Fibroblast of pulmonary artery (primary cell): ENCODE measurements at regions not wholly inside any gene's neighbourhood (a gene's known extent, or its start where the extent isn't known, plus 50 kb on each side); places are given as distances from the start of the nearest gene placed in this dataset.
A peak's percentile ranks its signal among the peaks of the same experiment; 100 is the strongest.
"Not testable (repeated sequence)": the region's sequence is repeated elsewhere in the genome, so short reads cannot be mapped to it uniquely, and the experiment has no call there.

Experiments used
- DNase-seq: peaks from one replicate; pipeline ENCODE4 v3.0.0-alpha.2; 2010; ENCODE audit warnings: low read depth
- H3K4me3 ChIP-seq: replicated peaks from 2 replicates; pipeline ENCODE4 v1.5.1; 2011; ENCODE audit warnings: low read depth, mild to moderate bottlenecking, control low read depth, low read length, moderate library complexity
- TF ChIP-seq, protein P1 (sequence below): IDR thresholded peaks from 2 replicates; pipeline ENCODE4 v1.5.1; 2011; ENCODE audit warnings: mild to moderate bottlenecking, control low read depth, low read length, inconsistent platforms; ENCODE audit errors: missing control alignments

DNA sequence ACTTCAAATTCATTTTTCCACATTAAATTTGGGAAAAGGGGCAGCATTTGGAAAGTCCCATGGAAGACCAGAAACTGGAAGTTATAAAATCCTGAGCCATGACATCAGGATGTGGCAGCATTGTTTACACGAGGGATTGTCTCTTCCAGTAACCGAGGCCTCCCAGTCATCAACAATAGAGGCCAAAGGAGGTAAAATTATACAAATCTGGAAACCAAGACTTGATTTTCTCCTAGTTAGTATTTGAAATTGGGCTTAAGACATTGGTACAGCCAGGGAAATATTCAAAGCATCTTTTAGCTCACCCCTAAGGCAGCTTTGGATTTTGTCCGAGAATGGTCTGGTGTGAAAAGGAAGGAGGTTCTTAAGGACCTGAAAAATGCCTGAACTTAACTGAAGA is 251.6 kb upstream of the FOXF1 start:
- H3K4me3 ChIP-seq = no peak overlapping the region
- no peak for DNase-seq
- TF ChIP-seq, protein P1, sequence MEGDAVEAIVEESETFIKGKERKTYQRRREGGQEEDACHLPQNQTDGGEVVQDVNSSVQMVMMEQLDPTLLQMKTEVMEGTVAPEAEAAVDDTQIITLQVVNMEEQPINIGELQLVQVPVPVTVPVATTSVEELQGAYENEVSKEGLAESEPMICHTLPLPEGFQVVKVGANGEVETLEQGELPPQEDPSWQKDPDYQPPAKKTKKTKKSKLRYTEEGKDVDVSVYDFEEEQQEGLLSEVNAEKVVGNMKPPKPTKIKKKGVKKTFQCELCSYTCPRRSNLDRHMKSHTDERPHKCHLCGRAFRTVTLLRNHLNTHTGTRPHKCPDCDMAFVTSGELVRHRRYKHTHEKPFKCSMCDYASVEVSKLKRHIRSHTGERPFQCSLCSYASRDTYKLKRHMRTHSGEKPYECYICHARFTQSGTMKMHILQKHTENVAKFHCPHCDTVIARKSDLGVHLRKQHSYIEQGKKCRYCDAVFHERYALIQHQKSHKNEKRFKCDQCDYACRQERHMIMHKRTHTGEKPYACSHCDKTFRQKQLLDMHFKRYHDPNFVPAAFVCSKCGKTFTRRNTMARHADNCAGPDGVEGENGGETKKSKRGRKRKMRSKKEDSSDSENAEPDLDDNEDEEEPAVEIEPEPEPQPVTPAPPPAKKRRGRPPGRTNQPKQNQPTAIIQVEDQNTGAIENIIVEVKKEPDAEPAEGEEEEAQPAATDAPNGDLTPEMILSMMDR = no peak

DNA sequence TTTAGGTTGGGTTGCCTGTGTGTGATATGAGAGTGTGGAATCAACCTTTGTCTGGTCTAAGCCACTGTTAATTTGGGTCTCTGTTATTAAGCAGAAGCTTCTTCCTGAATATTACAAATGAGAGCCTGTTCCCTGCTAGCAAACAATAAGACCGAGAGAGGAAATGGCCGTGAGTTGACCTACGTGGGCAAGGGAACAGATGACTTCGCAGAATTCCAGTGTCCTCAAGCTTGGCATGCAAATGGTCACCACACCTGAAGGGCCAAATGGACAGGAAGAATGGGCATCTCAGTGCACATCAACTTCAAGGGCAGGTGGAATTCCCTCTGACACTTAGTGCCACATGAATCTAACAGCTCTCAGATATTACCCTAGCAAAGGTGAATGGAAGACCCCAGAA is 250.8 kb upstream of the FOXF1 start:
- TF ChIP-seq, protein P1 = no peak
- H3K4me3 ChIP-seq = no peak overlapping the region

DNA sequence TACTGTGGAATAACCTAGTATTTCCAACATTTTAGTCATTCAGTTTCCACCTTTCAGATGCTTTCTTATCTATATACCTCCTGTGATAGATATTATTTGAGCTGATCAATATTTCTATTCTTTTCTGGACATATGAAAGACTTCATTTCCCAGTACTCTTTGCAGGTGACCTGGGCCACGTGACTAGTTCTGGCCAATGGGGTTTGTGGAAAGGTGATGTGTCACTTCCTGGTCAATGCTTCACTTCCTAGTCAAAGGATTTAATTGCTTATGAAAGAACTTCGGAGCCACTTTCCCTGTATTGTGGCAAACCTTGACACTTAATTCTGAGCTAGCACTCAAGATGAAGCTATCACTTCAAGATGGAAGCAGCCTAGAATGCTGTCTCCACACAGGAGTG is 248.9 kb upstream of the FOXF1 start:
- no peak overlapping the region for H3K4me3 ChIP-seq
- TF ChIP-seq, protein P1 = no peak
- peak; percentile 23 for DNase-seq

More for the DNA sequence above, 250.8 kb upstream of the FOXF1 start:
- DNase-seq = no peak

DNA sequence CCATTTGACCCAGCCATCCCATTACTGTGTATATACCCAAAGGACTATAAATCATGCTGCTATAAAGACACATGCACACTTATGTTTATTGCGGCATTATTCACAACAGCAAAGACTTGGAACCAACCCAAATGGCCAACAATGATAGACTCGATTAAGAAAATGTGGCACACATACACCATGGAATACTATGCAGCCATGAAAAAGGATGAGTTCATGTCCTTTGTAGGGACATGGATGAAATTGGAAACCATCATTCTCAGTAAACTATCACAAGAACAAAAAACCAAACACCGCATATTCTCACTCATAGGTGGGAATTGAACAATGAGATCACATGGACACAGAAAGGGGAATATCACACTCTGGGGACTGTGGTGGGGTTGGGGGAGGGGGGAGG is 242.7 kb upstream of the FOXF1 start:
- not testable (repeated sequence) for H3K4me3 ChIP-seq, DNase-seq

DNA sequence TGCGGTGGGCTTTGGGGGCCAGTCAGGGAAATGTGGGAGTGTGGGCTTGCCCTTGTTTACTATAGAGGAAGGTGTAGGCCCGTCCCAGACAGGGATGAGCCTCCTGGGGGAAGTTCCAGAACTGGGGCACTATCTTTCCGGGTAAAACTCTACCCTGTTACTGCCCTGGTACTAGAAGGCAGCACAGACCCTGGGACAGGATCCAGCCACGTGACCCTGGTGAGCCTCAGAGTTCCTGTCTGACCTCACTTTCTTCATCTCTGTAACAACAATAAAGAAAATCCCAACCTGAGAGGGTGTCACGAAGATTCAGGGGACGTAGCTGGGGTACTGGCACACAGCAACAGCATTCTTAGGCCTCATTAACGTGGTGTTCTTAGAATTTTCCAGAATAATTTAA is 239.6 kb upstream of the FOXF1 start:
- H3K4me3 ChIP-seq = no peak overlapping the region
- no peak for DNase-seq

DNA sequence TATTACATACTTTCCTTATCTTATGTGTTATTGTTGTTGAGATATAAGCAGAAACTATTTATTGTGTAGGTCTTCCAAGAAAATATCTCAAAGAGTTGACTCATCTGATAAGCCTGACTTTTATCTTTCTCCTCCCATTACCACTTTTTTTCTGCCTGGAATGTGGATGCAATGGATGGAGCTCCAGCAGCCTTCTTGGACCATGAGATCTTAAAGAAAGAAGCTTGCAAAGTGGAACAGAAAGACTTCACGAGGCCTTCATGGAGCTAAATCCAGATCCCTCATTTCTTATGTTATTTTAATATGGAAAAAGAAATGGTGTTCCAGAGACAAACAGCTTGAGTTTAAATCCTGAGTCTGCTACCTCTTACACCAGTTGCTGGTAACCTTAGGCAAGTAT is 237.6 kb upstream of the FOXF1 start:
- no peak for DNase-seq
- H3K4me3 ChIP-seq = no peak overlapping the region
- TF ChIP-seq, protein P1 = no peak

More for the DNA sequence above, 239.6 kb upstream of the FOXF1 start:
- TF ChIP-seq, protein P1 = no peak

DNA sequence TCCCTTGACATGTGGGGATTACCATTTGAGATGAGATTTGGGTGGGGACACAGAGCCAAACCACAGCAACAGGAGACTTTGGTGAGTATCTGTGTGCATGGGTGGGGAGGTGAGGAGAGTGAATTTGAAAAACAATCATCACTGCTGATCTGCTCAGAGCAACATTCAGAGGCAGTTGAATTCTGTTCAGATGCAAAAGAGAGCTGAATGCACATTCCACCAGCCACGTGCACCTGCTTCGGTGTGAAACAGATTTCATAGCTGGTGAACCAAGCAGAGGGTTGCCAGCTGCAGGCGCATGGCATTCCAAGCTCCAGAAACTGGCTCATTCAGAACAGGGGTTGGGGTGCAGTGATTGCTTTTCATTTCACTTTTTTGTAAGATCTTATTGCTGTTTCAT is 233.1 kb upstream of the FOXF1 start:
- no peak for DNase-seq
- H3K4me3 ChIP-seq = no peak overlapping the region
- TF ChIP-seq, protein P1 = no peak

DNA sequence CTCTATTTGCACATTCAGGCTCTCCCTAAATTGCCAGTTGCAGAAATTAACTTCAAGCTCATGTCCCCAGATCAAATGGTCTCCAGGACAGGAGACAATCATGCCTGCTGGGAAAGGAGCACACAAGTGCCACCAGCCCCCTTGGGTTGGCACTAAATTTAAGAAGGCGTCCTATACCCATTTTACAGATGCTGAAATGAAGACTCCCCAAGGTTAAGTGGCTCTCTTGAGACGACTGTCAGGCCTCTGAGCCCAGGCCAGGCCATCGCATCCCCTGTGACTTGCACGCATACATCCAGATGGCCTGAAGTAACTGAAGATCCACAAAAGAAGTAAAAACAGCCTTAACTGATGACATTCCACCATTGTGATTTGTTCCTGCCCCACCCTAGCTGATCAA is 232.5 kb upstream of the FOXF1 start:
- not testable (repeated sequence) for DNase-seq, H3K4me3 ChIP-seq
